ENCODE measurements at regions not wholly inside any gene's neighbourhood (a gene's known extent, or its start where the extent isn't known, plus 50 kb on each side); places are given as distances from the start of the nearest gene placed in this dataset.

DNA sequence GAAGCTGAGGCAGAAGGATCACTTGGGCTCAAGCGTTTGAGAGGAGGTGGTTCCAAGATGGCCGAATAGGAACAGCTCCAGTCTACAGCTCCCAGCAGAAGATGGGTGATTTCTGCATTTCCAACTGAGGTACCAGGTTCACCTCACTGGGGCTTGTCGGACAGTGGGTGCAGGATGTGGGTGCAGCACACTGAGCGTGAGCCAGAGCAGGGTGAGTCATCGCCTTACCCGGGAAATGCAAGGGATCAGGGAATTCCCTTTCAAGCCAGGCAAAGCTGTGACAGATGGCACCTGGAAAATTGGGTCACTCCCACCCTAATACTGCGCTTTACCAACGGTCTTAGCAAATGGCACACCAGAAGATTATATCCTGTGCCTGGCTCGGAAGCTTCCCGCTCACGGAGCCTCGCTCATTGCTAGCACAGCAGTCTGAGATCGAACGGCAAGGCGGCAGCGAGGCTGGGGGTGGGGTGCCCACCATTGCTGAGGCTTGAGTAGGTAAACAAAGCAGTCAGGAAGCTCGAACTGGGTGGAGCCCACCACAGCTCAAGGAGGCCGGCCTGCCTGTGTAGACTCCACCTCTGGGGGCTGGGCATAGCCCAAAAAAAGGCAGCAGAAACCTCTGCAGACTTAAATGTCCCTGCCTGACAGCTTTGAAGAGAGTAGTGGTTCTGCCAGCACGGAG, 482.6 kb upstream of the DAB2 start:
- DNase-seq (ENCODE audit: low spot score): peak; percentile 72
- peak; percentile 67 for FAIRE-seq

DNA sequence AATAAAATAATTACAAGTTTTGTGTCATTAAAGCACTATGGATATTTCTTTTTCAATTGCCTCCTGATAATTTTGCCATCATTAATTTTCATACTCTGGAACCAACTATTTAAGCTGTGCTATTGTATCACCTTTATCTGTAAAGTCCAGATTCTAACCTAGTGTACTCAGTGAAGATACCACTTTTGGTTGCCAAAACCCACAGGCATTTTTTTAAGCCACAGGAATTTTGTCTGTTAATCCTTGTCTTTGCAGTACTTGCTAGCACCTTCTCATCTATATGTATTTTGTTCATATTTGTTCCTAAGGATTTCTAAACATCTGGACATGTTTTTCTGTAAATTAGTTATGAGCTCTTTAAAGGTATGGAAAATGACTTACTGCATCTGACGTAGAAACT, 481.4 kb upstream of the DAB2 start:
- peak; percentile 77 for DNase-seq (ENCODE audit: low spot score)

DNA sequence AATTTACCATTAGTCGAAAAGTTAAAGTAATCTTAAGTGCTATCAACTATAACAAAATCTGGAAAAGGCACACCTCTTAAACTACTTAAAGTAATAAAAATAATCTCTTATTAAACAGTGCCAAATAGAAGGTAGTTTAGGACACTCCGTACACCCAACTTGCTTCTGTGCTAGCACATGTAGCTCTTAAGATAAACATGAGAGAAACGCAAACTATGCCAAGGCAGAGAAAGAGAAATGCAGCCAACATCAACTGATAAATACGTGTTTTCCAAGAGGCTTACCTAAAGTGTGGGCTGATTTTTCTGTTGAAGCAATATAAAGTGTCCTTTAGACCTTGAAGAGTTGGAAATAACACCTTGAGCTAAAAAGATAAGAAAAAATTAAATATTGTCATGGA, 480.6 kb upstream of the DAB2 start:
- FAIRE-seq: peak; percentile 60
- DNase-seq (ENCODE audit: low spot score): no peak

More for the DNA sequence above, 481.4 kb upstream of the DAB2 start:
- FAIRE-seq: peak; percentile 98

DNA sequence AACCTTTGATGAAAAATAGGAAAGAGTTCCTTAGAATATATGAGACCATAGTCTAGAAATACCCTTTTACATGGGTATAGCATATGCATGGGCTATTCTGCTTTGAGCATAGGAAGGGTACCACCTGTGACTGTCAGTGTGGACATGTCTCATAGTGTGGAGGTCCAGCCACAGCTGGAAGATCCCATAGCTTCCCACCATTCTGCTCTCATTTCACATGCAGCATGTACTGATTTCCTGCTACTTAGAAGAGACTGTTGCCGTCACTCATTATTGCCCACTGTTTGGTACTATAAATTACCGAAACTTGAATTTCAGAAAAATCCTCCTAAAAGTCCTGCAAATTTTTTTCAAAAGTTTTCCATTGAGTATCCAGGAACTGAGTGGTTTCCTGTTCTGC, 477.8 kb upstream of the DAB2 start:
- FAIRE-seq: no peak

DNA sequence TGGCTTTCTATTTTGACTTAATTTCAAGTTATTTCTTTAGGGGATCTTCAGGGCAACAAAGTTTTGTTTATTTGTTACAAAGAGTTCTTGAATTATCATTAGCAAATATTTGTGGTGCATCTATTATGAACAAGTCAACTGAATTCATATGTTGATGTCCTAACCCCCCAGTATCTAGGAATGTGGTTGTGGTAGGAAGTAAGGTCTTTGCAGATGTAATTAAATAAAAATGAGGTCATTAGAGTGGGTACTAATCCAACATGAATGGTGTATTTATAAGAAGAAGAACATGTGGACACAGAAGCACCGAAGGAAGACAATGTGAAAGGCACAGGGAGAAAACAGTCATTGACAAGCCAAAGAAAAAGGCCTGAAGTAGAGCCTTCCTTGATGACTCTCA, 474.0 kb upstream of the DAB2 start:
- DNase-seq (ENCODE audit: low spot score): no peak
- FAIRE-seq: no peak

More for the DNA sequence above, 477.8 kb upstream of the DAB2 start:
- DNase-seq (ENCODE audit: low spot score): no peak

DNA sequence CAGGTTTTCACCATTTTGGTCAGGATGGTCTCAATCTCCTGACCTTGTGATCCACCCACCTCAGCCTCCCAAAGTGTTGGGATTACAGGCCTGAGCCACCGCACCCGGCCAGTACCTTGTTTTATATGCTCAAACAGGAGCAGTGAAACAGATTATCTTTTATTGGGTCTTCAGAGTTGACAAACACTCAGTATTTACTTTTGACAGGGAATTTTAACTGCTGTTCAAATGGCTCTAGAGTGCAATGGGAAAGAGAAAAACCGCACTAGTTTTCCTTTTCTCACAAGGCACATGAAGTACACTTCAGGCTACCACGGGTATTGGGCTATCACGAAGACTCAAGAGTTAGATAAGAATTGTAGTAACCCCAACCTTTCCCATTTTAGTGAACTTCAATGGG, 471.9 kb upstream of the DAB2 start:
- no peak for FAIRE-seq
- DNase-seq (ENCODE audit: low spot score): no peak

DNA sequence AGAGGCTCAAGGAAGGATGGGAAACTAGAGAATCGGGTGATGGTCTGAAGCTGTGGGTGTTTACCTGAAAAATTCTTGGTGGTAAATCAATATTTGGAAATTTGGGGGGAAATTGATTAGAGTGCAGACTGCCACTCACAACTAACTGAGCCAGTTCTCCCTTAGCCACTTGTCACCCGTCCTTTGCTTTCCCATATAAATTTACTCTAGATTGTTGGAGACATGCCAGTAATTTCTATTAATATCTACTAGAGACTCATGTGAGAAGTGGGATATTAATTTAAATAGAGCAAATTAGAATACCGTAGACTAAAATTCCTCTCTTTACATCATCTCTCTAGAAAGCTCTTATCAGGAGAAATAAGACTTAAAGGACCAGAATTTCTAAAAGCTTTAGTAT, 471.3 kb upstream of the DAB2 start:
- DNase-seq (ENCODE audit: low spot score) (no peak), FAIRE-seq (no peak)

DNA sequence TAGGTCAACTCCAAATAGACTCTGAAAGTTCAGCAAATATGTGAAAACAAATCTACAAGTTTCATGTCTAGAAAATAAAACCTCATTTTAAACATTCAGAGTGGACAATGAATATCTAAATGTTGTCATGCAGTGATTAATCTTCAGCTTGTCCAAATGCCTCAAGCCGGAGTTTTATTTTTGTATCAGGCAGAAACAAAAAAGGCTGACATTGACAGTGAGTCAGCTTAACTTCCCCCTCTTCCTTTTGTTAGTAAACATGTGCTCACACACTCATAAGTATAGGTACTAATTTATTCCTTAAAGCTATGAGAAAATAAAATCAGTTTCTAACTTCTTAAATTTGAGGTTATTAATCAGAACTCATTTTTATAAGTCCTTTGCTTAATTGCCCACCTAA, 467.9 kb upstream of the DAB2 start:
- DNase-seq (ENCODE audit: low spot score) (no peak), FAIRE-seq (peak; percentile 10)

DNA sequence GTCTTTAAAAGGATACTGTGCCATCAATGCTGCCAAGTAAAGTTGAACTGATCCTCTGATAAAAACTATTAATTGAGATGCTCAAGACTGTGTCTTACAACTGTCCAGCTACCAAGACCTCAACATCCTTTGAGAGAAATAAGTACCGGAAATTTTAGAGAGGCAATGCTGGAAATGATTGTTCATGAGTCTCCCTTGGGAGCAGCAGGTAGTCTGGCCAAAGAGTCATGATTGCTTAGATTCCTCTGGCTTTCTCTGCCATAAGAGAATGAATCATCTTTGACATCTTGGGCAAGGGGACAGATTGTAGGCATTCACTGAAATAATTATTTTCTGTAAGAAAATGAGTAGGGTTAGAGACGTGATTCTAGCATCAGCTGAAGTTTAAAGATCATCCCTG, 466.6 kb upstream of the DAB2 start:
- peak; percentile 30 for DNase-seq (ENCODE audit: low spot score)

DNA sequence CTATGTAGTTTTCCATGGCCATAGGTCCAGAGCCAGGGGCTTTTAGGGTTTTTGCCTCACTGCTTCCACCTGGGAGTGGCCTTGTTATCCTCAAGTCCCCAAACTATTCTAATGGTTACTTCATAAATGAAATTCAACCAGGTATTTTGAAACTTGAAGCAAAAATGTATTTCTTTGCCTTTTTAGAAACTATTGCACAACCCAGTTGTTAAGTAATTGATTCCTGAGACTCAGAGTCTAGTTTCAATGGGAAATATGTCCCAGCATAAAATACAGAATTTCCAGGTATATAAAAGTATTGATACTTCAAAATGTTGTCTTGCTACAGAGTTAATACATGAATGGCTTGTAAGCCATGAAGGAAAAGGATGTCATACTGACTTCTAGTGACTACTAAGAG, 456.2 kb upstream of the DAB2 start:
- DNase-seq (ENCODE audit: low spot score): no peak
- FAIRE-seq: no peak

More for the DNA sequence above, 466.6 kb upstream of the DAB2 start:
- FAIRE-seq: peak; percentile 77

DNA sequence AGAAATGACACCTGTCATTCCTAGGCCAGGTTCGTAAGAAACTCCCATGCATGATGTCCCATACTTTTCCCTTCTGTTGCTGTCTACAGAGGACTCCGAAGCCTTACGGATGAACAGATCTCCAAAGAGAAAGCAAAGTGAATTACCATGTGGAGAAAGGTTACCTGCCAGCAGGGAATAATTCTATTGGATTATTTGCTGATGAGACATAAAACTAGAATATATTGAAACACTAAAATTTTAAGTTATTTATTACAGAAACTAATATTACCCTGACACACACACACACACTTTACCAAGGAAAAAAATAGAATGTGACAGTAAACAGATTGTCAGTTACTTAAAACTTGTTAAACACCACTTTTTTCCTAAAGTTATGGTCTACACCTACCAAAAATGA, 452.7 kb upstream of the DAB2 start:
- DNase-seq (ENCODE audit: low spot score): no peak
- no peak for FAIRE-seq

DNA sequence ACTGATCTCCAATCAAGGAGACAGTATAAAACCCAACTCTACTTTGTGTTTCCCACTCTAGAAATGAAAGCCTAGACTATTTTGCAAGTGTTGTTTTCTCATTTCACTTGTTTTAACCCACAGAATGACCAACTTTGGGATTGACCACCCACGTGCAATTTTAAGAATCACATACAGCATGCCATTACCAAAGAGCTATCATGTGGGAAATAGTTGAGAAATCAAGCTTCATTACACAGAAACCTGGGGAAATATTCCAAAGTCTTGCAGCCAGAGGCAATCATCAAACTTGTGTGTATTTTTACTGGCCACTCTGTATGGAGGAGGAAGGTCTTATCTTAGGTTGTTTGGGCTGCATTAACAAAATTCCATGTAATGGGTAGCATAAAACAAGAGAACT, 451.4 kb upstream of the DAB2 start:
- DNase-seq (ENCODE audit: low spot score): no peak
- no peak for FAIRE-seq

DNA sequence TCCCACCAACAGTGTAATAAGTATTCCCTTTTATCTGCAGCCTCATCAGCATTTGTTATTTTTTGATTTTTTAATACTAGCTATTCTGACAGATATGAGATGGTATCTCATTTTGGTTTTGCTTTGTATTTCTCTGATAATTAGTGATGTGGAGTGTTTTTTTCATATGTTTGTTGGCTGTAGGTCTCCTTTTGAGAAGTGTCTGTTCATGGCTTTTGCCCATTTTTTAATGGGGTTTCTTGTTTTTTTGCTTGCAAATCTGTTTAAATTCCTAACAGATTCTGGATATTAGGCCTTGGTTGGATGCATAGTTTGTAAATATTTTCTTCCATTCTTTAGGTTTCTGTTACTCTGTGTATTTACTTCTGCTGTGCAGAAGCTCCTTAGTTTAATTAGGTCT, 445.4 kb upstream of the DAB2 start:
- no peak for FAIRE-seq
- no peak for DNase-seq (ENCODE audit: low spot score)

DNA sequence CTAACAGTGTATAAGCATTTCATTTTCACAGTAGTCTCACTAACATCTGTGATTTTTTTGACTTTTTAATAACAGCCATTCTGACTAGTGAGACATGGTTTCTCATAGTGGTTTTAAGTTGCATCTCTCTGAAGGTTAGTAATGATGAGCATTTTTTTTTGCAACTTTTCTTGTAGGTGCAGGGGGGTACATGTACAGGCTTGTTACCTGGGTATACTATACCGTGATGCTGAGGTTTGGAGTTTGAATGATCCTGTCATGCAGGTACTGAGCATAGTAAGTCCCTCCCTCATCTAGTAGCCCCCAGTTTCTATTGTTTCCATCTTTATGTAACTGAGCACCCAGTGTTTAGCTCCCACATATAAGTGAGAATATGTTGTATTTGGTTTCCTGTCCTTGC, 444.6 kb upstream of the DAB2 start:
- FAIRE-seq (no peak), DNase-seq (ENCODE audit: low spot score) (no peak)

DNA sequence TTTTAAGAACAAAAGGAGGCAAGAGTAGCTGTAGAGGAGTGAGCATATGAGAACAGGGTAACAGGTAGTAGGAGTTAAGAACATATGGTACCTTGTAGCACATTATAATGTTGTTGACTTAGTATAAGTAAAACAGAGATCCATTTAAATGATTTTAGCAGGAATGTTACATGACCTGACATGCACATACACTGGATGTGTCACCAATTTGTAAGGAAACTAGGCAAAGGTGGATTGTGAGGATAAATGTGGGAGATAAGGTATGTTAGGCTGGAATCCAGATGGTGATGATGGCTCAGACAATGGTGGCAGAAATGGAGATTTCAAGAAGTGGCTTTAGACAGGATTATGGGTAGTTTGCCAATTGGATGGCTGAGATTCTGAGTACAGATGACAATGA, 443.1 kb upstream of the DAB2 start:
- DNase-seq (ENCODE audit: low spot score) (no peak), FAIRE-seq (no peak)

DNA sequence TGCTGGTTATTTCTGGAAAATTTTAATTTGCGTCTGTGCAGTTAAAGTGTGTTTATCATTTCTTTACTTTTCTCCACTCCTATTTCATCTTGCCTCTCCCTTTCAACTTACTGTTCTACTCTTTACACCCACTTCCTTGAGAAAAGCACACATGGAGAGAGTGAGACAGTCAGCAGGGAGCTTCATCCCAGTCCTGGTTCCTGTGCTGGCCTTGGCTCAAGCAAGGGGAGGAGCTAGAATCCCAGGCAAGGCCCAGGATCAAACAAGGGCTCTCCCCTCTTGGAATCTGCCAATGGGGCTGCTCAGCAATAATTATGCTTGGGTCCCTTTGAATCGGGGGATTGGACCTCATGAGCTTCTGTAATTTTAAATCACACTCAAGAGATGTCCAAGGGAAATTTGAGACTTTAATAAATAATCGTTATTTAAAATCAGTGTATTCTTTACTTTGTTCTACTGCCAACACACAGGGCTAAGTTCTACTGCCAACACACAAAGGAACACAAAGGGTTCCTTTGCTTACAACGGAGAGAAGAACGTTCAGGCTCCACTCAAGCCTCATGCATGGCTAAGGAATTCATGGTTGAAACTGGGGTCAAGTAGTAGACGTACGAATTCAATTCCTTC, 439.3 kb upstream of the DAB2 start:
- FAIRE-seq (no peak), DNase-seq (ENCODE audit: low spot score) (no peak)

DNA sequence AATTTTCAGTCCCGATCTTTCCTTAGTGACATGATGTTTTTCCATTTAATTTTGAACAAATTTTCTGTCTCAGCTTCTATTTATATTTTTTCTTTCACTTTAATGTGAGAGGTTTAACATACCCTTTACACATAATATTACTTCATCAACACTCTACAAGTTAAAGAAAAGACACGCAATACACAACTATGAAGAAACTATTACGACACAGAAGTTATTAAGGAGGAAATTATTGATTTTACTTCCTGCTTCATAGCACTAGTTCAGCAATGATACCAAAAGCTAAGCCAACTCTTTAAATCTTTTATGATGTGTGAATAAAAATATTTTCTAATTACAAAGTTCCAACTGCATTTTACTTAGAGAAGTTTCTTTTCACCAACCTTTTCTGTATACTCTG, 432.3 kb upstream of the DAB2 start:
- FAIRE-seq (peak; percentile 44), DNase-seq (ENCODE audit: low spot score) (no peak)

DNA sequence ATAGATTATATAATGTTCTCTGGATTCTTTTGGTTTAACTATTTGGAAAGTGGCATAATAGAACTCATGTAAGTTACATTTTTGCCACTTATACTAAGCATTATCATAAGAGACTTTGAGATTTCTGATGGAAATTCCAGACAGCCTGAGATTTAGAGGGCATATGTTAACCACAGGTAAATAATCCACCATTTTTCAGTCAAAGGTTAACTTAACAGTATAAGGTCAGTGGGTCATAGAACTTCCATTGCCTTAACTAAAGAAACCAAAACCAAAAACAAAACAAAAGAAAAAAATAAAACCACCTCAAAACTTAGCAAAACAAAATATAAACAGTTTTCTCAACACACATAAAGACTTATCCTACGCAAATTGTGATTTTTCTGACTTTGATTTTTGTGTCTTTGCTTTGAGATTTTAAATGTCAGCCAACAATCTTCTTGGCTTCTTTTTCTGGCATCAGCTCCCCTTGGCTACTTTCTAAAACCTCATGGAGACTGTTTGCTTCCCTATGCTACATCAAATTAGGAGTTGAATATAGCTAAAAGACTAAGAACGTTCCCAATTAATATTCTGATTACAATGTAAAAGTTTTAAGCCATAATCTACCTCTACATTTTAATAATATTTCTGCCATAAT, 430.1 kb upstream of the DAB2 start:
- DNase-seq (ENCODE audit: low spot score) (no peak), FAIRE-seq (peak; percentile 97)

DNA sequence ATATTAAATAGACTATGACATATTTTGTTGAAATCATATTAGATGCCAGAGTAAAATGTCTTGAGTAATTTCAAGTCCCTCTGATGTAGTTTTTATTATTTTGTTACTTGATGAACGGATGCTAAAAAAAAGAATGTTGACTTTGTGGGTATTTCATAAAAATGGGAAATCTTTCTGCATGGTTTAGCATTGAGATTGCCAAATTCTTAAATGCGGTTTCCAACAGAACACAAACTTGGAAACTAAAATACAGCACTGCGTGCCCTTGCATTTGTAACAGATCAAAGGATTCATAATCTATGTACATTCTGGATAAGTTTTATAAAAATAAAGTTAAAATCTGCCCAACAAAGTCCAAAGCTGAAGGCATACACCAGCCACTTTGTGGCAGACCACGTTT, 425.5 kb upstream of the DAB2 start:
- no peak for FAIRE-seq
- DNase-seq (ENCODE audit: low spot score): no peak

DNA sequence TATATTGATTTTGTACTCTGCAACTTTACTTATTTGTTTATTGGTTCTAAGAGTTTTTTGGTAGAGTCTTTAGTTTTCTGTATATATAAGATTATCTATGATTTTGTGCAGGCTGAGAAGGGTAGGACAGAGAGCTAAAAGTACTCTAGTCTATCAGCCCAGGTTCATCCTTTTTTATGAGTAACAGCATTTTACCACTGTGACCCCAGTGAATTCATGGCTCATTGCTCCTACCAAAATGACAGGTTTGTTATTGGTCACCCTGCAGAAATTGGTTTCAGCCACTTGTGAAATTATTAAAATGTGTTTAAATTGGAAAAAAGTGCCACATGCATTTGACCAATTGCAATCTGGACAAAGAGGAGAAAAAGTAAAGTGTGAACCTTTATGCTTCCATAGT, 421.4 kb upstream of the DAB2 start:
- DNase-seq (ENCODE audit: low spot score) (no peak), FAIRE-seq (peak; percentile 91)

DNA sequence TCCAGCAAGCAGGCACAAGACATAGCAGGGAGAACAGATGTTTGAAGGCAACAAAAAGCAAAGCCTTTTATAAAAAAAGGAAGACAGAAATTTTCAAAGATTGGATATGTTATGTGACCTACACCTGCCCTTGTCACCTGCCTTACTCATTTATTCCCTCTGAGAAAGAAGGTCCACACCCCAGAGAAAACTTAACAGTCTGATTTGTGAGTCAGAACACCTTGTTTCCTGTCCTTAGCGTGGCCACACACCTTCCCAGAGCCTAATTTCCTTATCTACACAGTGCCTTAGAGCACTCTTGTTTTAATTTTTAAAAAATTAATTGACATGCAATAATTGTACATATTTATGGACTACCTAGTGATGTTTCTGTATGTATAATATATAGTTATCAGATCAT, 419.0 kb upstream of the DAB2 start:
- DNase-seq (ENCODE audit: low spot score): no peak
- peak; percentile 17 for FAIRE-seq

DNA sequence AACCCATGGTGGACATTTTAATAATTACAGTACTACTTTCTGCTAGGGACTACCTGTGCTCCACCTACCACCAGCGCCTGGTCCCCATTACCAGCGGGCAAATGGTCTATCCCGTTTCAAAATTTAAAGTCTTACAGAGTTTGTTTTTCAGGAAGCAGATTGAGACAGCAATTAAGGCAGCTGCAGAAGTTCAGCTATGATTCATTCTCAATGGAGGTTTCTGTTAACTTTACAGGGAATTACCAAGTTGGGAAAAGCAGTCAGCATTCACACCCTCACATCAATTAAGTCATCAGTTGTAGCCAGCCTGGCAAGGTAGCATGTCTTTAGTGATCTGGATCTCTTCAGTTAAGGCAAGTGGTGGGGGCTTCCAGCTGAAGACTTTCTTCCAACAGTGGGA, 410.6 kb upstream of the DAB2 start:
- DNase-seq (ENCODE audit: low spot score) (no peak), FAIRE-seq (no peak)

DNA sequence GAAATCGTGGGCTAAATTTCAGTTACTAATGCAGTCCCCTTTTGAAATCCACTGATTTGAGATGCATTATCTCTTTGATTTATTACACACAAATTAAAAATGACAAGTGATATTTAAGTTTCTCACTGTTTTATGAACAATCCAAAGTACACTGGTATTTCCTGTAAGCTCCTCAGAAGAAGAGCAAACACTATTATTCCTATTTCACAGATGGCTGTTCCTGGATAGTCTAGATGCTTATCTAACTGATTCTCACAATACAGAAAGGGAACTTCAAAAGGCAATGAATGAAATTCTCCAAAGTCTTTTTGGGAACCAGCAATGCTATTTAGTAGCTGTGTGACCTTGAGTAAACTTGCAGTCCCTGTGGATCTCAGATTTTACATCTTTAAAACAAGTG, 404.7 kb upstream of the DAB2 start:
- FAIRE-seq (no peak), DNase-seq (ENCODE audit: low spot score) (no peak)

All from RCC 7860 (cell line).